ENCODE measurements at regions not wholly inside any gene's neighbourhood (a gene's known extent, or its start where the extent isn't known, plus 50 kb on each side); places are given as distances from the start of the nearest gene placed in this dataset.

GRCh38 chr20:12455148-12455547 lies 537.5 kb downstream of the BTBD3 start:
- H3K27me3 ChIP-seq (ENCODE audit: insufficient read depth, poor library complexity, severe bottlenecking) = no peaks in the 10 kb centered on the region
- DNase-seq (ENCODE audit: low read depth in 1 of 2, low spot score in 1 of 2) = no peak
- H3K27ac ChIP-seq (replicated peaks) = no peak overlapping the region
- TF ChIP-seq SPI1 (IDR thresholded peaks at IDR 0.05; ENCODE audit: borderline replicate concordance, low read depth) (no peak), GABPA (IDR thresholded peaks at IDR 0.05; ENCODE audit: low read depth) (no peak), POLR2AphosphoS5 (IDR thresholded peaks at IDR 0.05; ENCODE audit: low read depth) (no peak), CTCF (IDR thresholded peaks at IDR 0.05; ENCODE audit: insufficient read depth, low read length) (no peak)
- TF ChIP-seq, protein P1, sequence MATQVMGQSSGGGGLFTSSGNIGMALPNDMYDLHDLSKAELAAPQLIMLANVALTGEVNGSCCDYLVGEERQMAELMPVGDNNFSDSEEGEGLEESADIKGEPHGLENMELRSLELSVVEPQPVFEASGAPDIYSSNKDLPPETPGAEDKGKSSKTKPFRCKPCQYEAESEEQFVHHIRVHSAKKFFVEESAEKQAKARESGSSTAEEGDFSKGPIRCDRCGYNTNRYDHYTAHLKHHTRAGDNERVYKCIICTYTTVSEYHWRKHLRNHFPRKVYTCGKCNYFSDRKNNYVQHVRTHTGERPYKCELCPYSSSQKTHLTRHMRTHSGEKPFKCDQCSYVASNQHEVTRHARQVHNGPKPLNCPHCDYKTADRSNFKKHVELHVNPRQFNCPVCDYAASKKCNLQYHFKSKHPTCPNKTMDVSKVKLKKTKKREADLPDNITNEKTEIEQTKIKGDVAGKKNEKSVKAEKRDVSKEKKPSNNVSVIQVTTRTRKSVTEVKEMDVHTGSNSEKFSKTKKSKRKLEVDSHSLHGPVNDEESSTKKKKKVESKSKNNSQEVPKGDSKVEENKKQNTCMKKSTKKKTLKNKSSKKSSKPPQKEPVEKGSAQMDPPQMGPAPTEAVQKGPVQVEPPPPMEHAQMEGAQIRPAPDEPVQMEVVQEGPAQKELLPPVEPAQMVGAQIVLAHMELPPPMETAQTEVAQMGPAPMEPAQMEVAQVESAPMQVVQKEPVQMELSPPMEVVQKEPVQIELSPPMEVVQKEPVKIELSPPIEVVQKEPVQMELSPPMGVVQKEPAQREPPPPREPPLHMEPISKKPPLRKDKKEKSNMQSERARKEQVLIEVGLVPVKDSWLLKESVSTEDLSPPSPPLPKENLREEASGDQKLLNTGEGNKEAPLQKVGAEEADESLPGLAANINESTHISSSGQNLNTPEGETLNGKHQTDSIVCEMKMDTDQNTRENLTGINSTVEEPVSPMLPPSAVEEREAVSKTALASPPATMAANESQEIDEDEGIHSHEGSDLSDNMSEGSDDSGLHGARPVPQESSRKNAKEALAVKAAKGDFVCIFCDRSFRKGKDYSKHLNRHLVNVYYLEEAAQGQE (IDR thresholded peaks at IDR 0.05; ENCODE audit: insufficient replicate concordance, low read depth) = no peak
- H3K4me3 ChIP-seq (replicated peaks; ENCODE audit: insufficient read depth, low read length) = no peak overlapping the region

DNA sequence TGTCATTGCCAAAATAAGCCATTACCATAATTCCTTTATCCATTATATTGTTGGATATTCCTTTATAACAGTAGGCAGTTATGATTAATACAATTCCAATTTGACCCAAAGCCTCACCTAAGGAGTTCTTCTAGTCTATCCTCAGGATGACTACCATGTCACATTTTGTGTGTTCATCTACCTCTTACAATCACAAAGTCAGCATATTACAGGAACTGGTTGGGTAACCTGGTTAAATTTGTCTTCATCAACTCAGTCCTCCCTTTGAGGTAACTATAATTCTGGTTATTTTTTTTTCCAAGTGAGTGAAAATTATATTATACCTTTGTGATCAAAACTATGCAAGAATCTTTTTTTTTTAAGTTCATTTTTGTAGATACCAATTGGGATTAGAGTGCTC lies 540.5 kb downstream of the BTBD3 start:
- Histone ChIP-seq H3K27me3 (ENCODE audit: insufficient read depth, poor library complexity, severe bottlenecking) (no peaks in the 10 kb centered on the region), H3K27ac (replicated peaks) (no peak overlapping the region), H3K4me3 (replicated peaks; ENCODE audit: insufficient read depth, low read length) (no peak overlapping the region)
- DNase-seq (ENCODE audit: low read depth in 1 of 2, low spot score in 1 of 2) = no peak
- no peak for TF ChIP-seq CTCF (IDR thresholded peaks at IDR 0.05; ENCODE audit: insufficient read depth, low read length)
- TF ChIP-seq, protein P1 (IDR thresholded peaks at IDR 0.05; ENCODE audit: insufficient replicate concordance, low read depth) = no peak
- TF ChIP-seq GABPA (IDR thresholded peaks at IDR 0.05; ENCODE audit: low read depth) = no peak
- no peak for TF ChIP-seq POLR2AphosphoS5 (IDR thresholded peaks at IDR 0.05; ENCODE audit: low read depth)
- TF ChIP-seq SPI1 (IDR thresholded peaks at IDR 0.05; ENCODE audit: borderline replicate concordance, low read depth) = no peak

DNA sequence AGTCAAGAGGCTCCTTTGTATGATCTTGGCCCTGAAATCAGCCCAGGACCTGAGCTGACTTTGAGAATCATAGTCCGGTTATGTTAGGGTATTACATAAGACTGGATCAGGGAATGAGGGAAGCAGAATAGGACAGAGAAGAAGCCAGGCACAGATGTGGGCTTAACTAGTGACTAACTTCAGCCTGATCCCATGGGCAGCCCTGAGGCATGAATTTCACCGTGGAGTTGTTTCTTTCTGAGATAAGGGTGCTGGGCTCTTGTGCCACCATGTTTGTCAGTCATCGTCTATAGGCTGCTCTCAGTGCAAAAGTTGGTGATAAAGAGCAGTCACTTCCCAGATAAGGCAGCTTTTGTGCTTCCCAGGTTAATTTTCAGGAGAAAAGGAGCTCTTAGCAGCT lies 544.7 kb upstream of the SPTLC3 start:
- Histone ChIP-seq H3K4me3 (replicated peaks; ENCODE audit: insufficient read depth, low read length) (no peak overlapping the region), H3K27me3 (ENCODE audit: insufficient read depth, poor library complexity, severe bottlenecking) (no peaks in the 10 kb centered on the region), H3K27ac (replicated peaks) (no peak overlapping the region)
- no peak for DNase-seq (ENCODE audit: low read depth in 1 of 2, low spot score in 1 of 2)
- no peak for TF ChIP-seq GABPA (IDR thresholded peaks at IDR 0.05; ENCODE audit: low read depth)
- no peak for TF ChIP-seq CTCF (IDR thresholded peaks at IDR 0.05; ENCODE audit: insufficient read depth, low read length)
- TF ChIP-seq, protein P1 (IDR thresholded peaks at IDR 0.05; ENCODE audit: insufficient replicate concordance, low read depth) = no peak
- no peak for TF ChIP-seq SPI1 (IDR thresholded peaks at IDR 0.05; ENCODE audit: borderline replicate concordance, low read depth)
- TF ChIP-seq POLR2AphosphoS5 (IDR thresholded peaks at IDR 0.05; ENCODE audit: low read depth) = no peak

Measured in HL-60 (cell line).